ENCODE measurements at regions not wholly inside any gene's neighbourhood (a gene's known extent, or its start where the extent isn't known, plus 50 kb on each side); places are given as distances from the start of the nearest gene placed in this dataset.
"Not testable (repeated sequence)": the region's sequence is repeated elsewhere in the genome, so short reads cannot be mapped to it uniquely, and the experiment has no call there.

- Histone ChIP-seq H3K27ac (ENCODE audit: low read length) (no peak overlapping the region), H3K9me3 (ENCODE audit: control insufficient read depth, insufficient read depth, low read length) (no peaks in the 10 kb centered on the region), H3K27me3 (ENCODE audit: control insufficient read depth, insufficient read depth, low read length) (no peaks in the 10 kb centered on the region), H3K36me3 (ENCODE audit: control insufficient read depth, insufficient read depth, low read length) (no peaks in the 10 kb centered on the region), H3K4me3 (ENCODE audit: low read length) (no peak overlapping the region), H3K4me1 (ENCODE audit: control insufficient read depth, insufficient read depth, low read length) (no peaks in the 10 kb centered on the region)
- no peak for DNase-seq (ENCODE audit: low read depth, low spot score)
- no CpG with 5 or more reads among the region's 4 CpGs for WGBS (ENCODE audit: insufficient coverage, insufficient read length)
These were observed 1629.2 kb downstream of the CDH8 start for GRCh38 chr16:60407034-60407433.

GRCh38 chr16:60405286-60405685, 1631.0 kb downstream of the CDH8 start:
- Histone ChIP-seq H3K9me3 (ENCODE audit: control insufficient read depth, insufficient read depth, low read length) (no peaks in the 10 kb centered on the region), H3K4me1 (ENCODE audit: control insufficient read depth, insufficient read depth, low read length) (no peaks in the 10 kb centered on the region), H3K27me3 (ENCODE audit: control insufficient read depth, insufficient read depth, low read length) (no peaks in the 10 kb centered on the region), H3K4me3 (ENCODE audit: low read length) (no peak overlapping the region), H3K36me3 (ENCODE audit: control insufficient read depth, insufficient read depth, low read length) (no peaks in the 10 kb centered on the region), H3K27ac (ENCODE audit: low read length) (no peak overlapping the region)
- no peak for DNase-seq (ENCODE audit: low read depth, low spot score)
- WGBS (ENCODE audit: insufficient coverage, insufficient read length): no CpG with 5 or more reads among the region's 2 CpGs

GRCh38 chr16:60404401-60404800, 1631.8 kb downstream of the CDH8 start:
- DNase-seq (ENCODE audit: low read depth, low spot score): no peak
- WGBS (ENCODE audit: insufficient coverage, insufficient read length): no CpG with 5 or more reads among the region's 3 CpGs
- no peaks in the 10 kb centered on the region for H3K36me3 ChIP-seq (ENCODE audit: control insufficient read depth, insufficient read depth, low read length)

GRCh38 chr16:60402941-60403340, 1633.3 kb downstream of the CDH8 start:
- not testable (repeated sequence) for H3K4me1 ChIP-seq (ENCODE audit: control insufficient read depth, insufficient read depth, low read length); DNase-seq (ENCODE audit: low read depth, low spot score); H3K36me3 ChIP-seq (ENCODE audit: control insufficient read depth, insufficient read depth, low read length); H3K27ac ChIP-seq (ENCODE audit: low read length); H3K27me3 ChIP-seq (ENCODE audit: control insufficient read depth, insufficient read depth, low read length); H3K9me3 ChIP-seq (ENCODE audit: control insufficient read depth, insufficient read depth, low read length); H3K4me3 ChIP-seq (ENCODE audit: low read length)
- WGBS (ENCODE audit: insufficient coverage, insufficient read length): no CpG with 5 or more reads among the region's 9 CpGs

More at GRCh38 chr16:60404401-60404800, 1631.8 kb downstream of the CDH8 start:
- Histone ChIP-seq H3K4me3 (ENCODE audit: low read length) (no peak overlapping the region), H3K27ac (ENCODE audit: low read length) (no peak overlapping the region), H3K9me3 (ENCODE audit: control insufficient read depth, insufficient read depth, low read length) (no peaks in the 10 kb centered on the region), H3K27me3 (ENCODE audit: control insufficient read depth, insufficient read depth, low read length) (no peaks in the 10 kb centered on the region), H3K4me1 (ENCODE audit: control insufficient read depth, insufficient read depth, low read length) (no peaks in the 10 kb centered on the region)

GRCh38 chr16:60392380-60392779, 1643.9 kb downstream of the CDH8 start:
- no CpG with 5 or more reads among the region's 4 CpGs for WGBS (ENCODE audit: insufficient coverage, insufficient read length)

GRCh38 chr16:60371591-60371990, 1637.5 kb upstream of the GOT2 start:
- no peaks in the 10 kb centered on the region for H3K27me3 ChIP-seq (ENCODE audit: control insufficient read depth, insufficient read depth, low read length)
- H3K4me1 ChIP-seq (ENCODE audit: control insufficient read depth, insufficient read depth, low read length): no peaks in the 10 kb centered on the region
- H3K4me3 ChIP-seq (ENCODE audit: low read length): no peak overlapping the region
- H3K36me3 ChIP-seq (ENCODE audit: control insufficient read depth, insufficient read depth, low read length): no peaks in the 10 kb centered on the region
- DNase-seq (ENCODE audit: low read depth, low spot score): no peak
- H3K9me3 ChIP-seq (ENCODE audit: control insufficient read depth, insufficient read depth, low read length): no peaks in the 10 kb centered on the region
- no peak overlapping the region for H3K27ac ChIP-seq (ENCODE audit: low read length)
- no CpG with 5 or more reads among the region's 2 CpGs for WGBS (ENCODE audit: insufficient coverage, insufficient read length)

More at GRCh38 chr16:60392380-60392779, 1643.9 kb downstream of the CDH8 start:
- Histone ChIP-seq H3K27ac (ENCODE audit: low read length) (no peak overlapping the region), H3K4me3 (ENCODE audit: low read length) (no peak overlapping the region), H3K9me3 (ENCODE audit: control insufficient read depth, insufficient read depth, low read length) (no peaks in the 10 kb centered on the region), H3K4me1 (ENCODE audit: control insufficient read depth, insufficient read depth, low read length) (no peaks in the 10 kb centered on the region), H3K27me3 (ENCODE audit: control insufficient read depth, insufficient read depth, low read length) (no peaks in the 10 kb centered on the region), H3K36me3 (ENCODE audit: control insufficient read depth, insufficient read depth, low read length) (no peaks in the 10 kb centered on the region)
- no peak for DNase-seq (ENCODE audit: low read depth, low spot score)

- Histone ChIP-seq H3K9me3 (ENCODE audit: control insufficient read depth, insufficient read depth, low read length) (no peaks in the 10 kb centered on the region), H3K4me1 (ENCODE audit: control insufficient read depth, insufficient read depth, low read length) (no peaks in the 10 kb centered on the region), H3K36me3 (ENCODE audit: control insufficient read depth, insufficient read depth, low read length) (no peaks in the 10 kb centered on the region), H3K4me3 (ENCODE audit: low read length) (no peak overlapping the region), H3K27ac (ENCODE audit: low read length) (no peak overlapping the region), H3K27me3 (ENCODE audit: control insufficient read depth, insufficient read depth, low read length) (no peaks in the 10 kb centered on the region)
- DNase-seq (ENCODE audit: low read depth, low spot score): no peak
- no CpG with 5 or more reads among the region's 3 CpGs for WGBS (ENCODE audit: insufficient coverage, insufficient read length)
These were observed 1633.6 kb upstream of the GOT2 start for GRCh38 chr16:60367739-60368138.

- no peaks in the 10 kb centered on the region for H3K9me3 ChIP-seq (ENCODE audit: control insufficient read depth, insufficient read depth, low read length)
- no peaks in the 10 kb centered on the region for H3K4me1 ChIP-seq (ENCODE audit: control insufficient read depth, insufficient read depth, low read length)
- H3K36me3 ChIP-seq (ENCODE audit: control insufficient read depth, insufficient read depth, low read length): no peaks in the 10 kb centered on the region
- H3K27ac ChIP-seq (ENCODE audit: low read length): no peak overlapping the region
- H3K4me3 ChIP-seq (ENCODE audit: low read length): no peak overlapping the region
- no CpG with 5 or more reads among the region's 6 CpGs for WGBS (ENCODE audit: insufficient coverage, insufficient read length)
- DNase-seq (ENCODE audit: low read depth, low spot score): no peak
- H3K27me3 ChIP-seq (ENCODE audit: control insufficient read depth, insufficient read depth, low read length): no peaks in the 10 kb centered on the region
These were observed 1629.5 kb upstream of the GOT2 start for GRCh38 chr16:60363566-60363965.

- H3K36me3 ChIP-seq (ENCODE audit: control insufficient read depth, insufficient read depth, low read length); DNase-seq (ENCODE audit: low read depth, low spot score); H3K27me3 ChIP-seq (ENCODE audit: control insufficient read depth, insufficient read depth, low read length); H3K27ac ChIP-seq (ENCODE audit: low read length); H3K4me1 ChIP-seq (ENCODE audit: control insufficient read depth, insufficient read depth, low read length); H3K9me3 ChIP-seq (ENCODE audit: control insufficient read depth, insufficient read depth, low read length); H3K4me3 ChIP-seq (ENCODE audit: low read length): not testable (repeated sequence)
- no CpG with 5 or more reads among the region's 13 CpGs for WGBS (ENCODE audit: insufficient coverage, insufficient read length)
These were observed 1625.8 kb upstream of the GOT2 start for GRCh38 chr16:60359866-60360265.

- H3K27ac ChIP-seq (ENCODE audit: low read length): not testable (repeated sequence)
- WGBS (ENCODE audit: insufficient coverage, insufficient read length): no CpG with 5 or more reads among the region's 17 CpGs
These were observed 1625.3 kb upstream of the GOT2 start for GRCh38 chr16:60359412-60359811.

GRCh38 chr16:60357876-60358522, 1623.9 kb upstream of the GOT2 start:
- H3K27me3 ChIP-seq (ENCODE audit: control insufficient read depth, insufficient read depth, low read length); DNase-seq (ENCODE audit: low read depth, low spot score); H3K4me3 ChIP-seq (ENCODE audit: low read length); H3K4me1 ChIP-seq (ENCODE audit: control insufficient read depth, insufficient read depth, low read length); H3K27ac ChIP-seq (ENCODE audit: low read length); H3K9me3 ChIP-seq (ENCODE audit: control insufficient read depth, insufficient read depth, low read length); H3K36me3 ChIP-seq (ENCODE audit: control insufficient read depth, insufficient read depth, low read length): not testable (repeated sequence)
- WGBS (ENCODE audit: insufficient coverage, insufficient read length): no CpG with 5 or more reads among the region's 29 CpGs

More at GRCh38 chr16:60359412-60359811, 1625.3 kb upstream of the GOT2 start:
- not testable (repeated sequence) for H3K4me3 ChIP-seq (ENCODE audit: low read length); H3K4me1 ChIP-seq (ENCODE audit: control insufficient read depth, insufficient read depth, low read length); H3K27me3 ChIP-seq (ENCODE audit: control insufficient read depth, insufficient read depth, low read length); DNase-seq (ENCODE audit: low read depth, low spot score); H3K36me3 ChIP-seq (ENCODE audit: control insufficient read depth, insufficient read depth, low read length); H3K9me3 ChIP-seq (ENCODE audit: control insufficient read depth, insufficient read depth, low read length)
